ENCODE measurements at regions not wholly inside any gene's neighbourhood (a gene's known extent, or its start where the extent isn't known, plus 50 kb on each side); places are given as distances from the start of the nearest gene placed in this dataset.

DNA sequence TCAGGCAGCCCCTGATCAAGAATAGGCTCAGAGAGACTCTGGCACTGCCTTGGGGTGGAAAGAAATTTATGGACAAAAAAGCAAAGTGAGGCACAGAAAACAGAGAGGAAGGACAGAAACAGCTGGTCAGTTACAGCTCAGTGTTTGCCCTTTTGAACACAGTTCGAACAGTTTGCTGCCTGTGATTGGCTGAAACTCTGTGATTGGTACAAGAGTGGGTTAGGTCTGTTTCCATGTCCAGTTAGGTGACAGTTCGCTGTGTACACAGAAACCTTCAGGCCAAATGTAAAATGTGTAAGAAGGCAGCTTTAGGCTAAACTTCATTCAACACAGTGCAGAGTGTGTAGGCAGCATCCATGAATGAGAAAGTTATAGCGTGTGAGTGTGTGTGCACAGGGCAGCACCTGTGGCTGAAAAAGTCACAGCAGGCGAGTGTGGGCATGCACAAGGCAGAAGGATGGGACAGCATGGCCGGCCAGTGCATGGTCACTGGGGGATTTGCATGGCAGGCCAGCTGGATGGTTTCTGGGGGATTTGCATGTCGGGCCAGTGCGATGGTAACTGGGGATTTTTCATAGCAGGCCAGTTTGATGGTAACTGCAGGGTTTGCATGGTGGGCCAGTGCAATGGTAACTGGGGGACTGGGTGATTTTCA, 75.4 kb upstream of the FRMD1 start:
- H3K4me2 ChIP-seq (ENCODE audit: low read length): no peak overlapping the region
- no peak overlapping the region for H3K9ac ChIP-seq (ENCODE audit: low read length)
- no peaks in the 10 kb centered on the region for H3K79me2 ChIP-seq (ENCODE audit: low read length)
- H2AFZ ChIP-seq (ENCODE audit: low read depth, low read length): no peak overlapping the region
- no peak overlapping the region for H3K4me3 ChIP-seq (ENCODE audit: low read length)
- H3K27ac ChIP-seq (ENCODE audit: low read length): no peak overlapping the region
- no peaks in the 10 kb centered on the region for H3K9me3 ChIP-seq (ENCODE audit: insufficient read depth, low read length)
- no peaks in the 10 kb centered on the region for H3K4me1 ChIP-seq (ENCODE audit: low read length)
- TF ChIP-seq EZH2phosphoT487 (IDR thresholded peaks at IDR 0.05; ENCODE audit: low read depth): no peak
- TF ChIP-seq, protein P1, sequence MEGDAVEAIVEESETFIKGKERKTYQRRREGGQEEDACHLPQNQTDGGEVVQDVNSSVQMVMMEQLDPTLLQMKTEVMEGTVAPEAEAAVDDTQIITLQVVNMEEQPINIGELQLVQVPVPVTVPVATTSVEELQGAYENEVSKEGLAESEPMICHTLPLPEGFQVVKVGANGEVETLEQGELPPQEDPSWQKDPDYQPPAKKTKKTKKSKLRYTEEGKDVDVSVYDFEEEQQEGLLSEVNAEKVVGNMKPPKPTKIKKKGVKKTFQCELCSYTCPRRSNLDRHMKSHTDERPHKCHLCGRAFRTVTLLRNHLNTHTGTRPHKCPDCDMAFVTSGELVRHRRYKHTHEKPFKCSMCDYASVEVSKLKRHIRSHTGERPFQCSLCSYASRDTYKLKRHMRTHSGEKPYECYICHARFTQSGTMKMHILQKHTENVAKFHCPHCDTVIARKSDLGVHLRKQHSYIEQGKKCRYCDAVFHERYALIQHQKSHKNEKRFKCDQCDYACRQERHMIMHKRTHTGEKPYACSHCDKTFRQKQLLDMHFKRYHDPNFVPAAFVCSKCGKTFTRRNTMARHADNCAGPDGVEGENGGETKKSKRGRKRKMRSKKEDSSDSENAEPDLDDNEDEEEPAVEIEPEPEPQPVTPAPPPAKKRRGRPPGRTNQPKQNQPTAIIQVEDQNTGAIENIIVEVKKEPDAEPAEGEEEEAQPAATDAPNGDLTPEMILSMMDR (IDR thresholded peaks at IDR 0.05; ENCODE audit: low read depth, low read length): no peak
- H3K36me3 ChIP-seq (replicated peaks; ENCODE audit: low read depth, low read length): no peaks in the 10 kb centered on the region
- H3K27me3 ChIP-seq (ENCODE audit: low read depth, low read length): no peaks in the 10 kb centered on the region
- no peaks in the 10 kb centered on the region for H4K20me1 ChIP-seq (ENCODE audit: insufficient read depth, low read length)

DNA sequence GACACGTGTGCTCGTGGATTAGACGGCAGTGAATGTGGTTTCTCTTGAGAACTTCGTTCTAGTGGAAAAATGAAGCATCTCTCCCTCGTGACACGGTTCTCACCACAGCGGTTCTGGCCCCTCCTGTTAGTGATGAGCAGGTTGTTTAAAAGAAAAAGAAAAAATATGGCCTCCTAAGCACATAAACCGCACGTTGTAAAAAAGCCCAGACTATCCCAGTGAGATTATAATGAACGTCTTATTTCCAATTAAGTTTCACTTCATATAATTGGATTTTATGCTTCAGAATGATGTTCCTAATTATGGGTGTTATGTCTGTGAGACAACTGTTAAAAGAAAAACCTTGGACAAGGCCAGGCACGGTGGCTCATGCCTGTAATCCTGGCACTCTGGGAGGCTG, 74.5 kb upstream of the FRMD1 start:
- no peak overlapping the region for H3K4me2 ChIP-seq (ENCODE audit: low read length)
- no peaks in the 10 kb centered on the region for H3K4me1 ChIP-seq (ENCODE audit: low read length)
- no peaks in the 10 kb centered on the region for H3K36me3 ChIP-seq (replicated peaks; ENCODE audit: low read depth, low read length)
- H3K4me3 ChIP-seq (ENCODE audit: low read length): no peak overlapping the region
- no peaks in the 10 kb centered on the region for H3K9me3 ChIP-seq (ENCODE audit: insufficient read depth, low read length)
- TF ChIP-seq, protein P1 (IDR thresholded peaks at IDR 0.05; ENCODE audit: low read depth, low read length): no peak
- H3K27me3 ChIP-seq (ENCODE audit: low read depth, low read length): no peaks in the 10 kb centered on the region
- no peaks in the 10 kb centered on the region for H4K20me1 ChIP-seq (ENCODE audit: insufficient read depth, low read length)
- no peak overlapping the region for H3K27ac ChIP-seq (ENCODE audit: low read length)
- no peak overlapping the region for H3K9ac ChIP-seq (ENCODE audit: low read length)
- no peaks in the 10 kb centered on the region for H3K79me2 ChIP-seq (ENCODE audit: low read length)
- H2AFZ ChIP-seq (ENCODE audit: low read depth, low read length): no peak overlapping the region

DNA sequence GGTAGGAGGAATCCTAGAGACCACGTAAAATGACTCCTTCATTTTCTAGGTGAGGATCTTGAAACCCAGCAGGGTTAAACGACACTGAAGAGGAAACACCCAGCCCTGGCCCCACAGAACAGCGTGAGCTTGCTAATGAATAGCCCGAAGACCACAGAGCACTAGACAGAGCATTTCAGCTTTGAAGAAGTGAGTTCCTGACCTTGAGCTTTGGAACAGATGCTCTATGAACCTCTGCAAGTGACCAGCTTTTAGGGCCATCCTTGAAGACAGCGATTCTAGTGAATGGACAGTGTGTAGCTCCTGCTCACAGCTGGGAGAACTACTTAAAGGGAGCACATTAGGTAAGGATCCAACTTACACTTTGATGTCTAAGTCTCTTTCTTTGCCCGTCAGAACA, 74.0 kb upstream of the FRMD1 start:
- no peak overlapping the region for H3K9ac ChIP-seq (ENCODE audit: low read length)
- H2AFZ ChIP-seq (ENCODE audit: low read depth, low read length): no peak overlapping the region
- H3K4me2 ChIP-seq (ENCODE audit: low read length): no peak overlapping the region
- H3K27me3 ChIP-seq (ENCODE audit: low read depth, low read length): no peaks in the 10 kb centered on the region
- H3K36me3 ChIP-seq (replicated peaks; ENCODE audit: low read depth, low read length): no peaks in the 10 kb centered on the region
- H3K9me3 ChIP-seq (ENCODE audit: insufficient read depth, low read length): no peaks in the 10 kb centered on the region
- no peaks in the 10 kb centered on the region for H4K20me1 ChIP-seq (ENCODE audit: insufficient read depth, low read length)
- H3K4me1 ChIP-seq (ENCODE audit: low read length): no peaks in the 10 kb centered on the region
- H3K79me2 ChIP-seq (ENCODE audit: low read length): no peaks in the 10 kb centered on the region
- H3K4me3 ChIP-seq (ENCODE audit: low read length): no peak overlapping the region
- H3K27ac ChIP-seq (ENCODE audit: low read length): no peak overlapping the region
- TF ChIP-seq EZH2phosphoT487 (IDR thresholded peaks at IDR 0.05; ENCODE audit: low read depth): no peak
- TF ChIP-seq, protein P1 (IDR thresholded peaks at IDR 0.05; ENCODE audit: low read depth, low read length): no peak

DNA sequence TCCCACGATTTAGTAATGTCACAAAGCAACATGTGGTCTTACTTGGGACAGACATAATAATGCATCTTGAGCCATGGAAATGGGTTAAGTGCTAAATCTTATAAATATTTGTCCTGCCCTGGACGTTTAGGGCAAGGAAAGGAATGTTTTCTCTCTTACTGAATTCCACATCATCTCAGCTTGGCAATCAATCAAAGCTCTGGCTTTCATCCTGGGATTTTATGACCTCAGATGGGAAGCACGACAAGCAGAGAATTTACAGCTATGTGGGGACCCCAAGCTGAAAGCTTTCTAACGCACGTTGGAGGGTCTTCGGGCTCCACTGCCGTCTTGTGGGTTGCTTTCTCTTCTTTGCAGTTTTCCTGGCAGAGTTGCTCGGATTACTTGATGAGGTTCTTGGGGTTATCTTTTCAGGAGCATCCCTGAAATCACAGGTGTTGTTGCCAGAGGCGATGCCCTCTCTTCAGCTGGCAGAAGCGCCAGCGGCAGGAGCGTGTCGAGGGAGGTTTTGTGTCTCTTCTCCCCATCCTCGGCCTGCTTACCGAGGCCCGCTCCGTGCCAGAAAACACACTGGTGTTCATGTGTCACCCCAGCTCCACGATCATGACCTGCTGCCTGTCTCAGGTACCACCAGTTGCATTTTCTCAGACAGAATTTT, 73.4 kb upstream of the FRMD1 start:
- Histone ChIP-seq H3K27ac (ENCODE audit: low read length) (no peak overlapping the region), H3K4me3 (ENCODE audit: low read length) (no peak overlapping the region), H3K27me3 (ENCODE audit: low read depth, low read length) (no peaks in the 10 kb centered on the region), H4K20me1 (ENCODE audit: insufficient read depth, low read length) (no peaks in the 10 kb centered on the region), H3K4me2 (ENCODE audit: low read length) (no peak overlapping the region), H3K79me2 (ENCODE audit: low read length) (no peaks in the 10 kb centered on the region), H2AFZ (ENCODE audit: low read depth, low read length) (no peak overlapping the region), H3K36me3 (replicated peaks; ENCODE audit: low read depth, low read length) (no peaks in the 10 kb centered on the region), H3K4me1 (ENCODE audit: low read length) (no peaks in the 10 kb centered on the region), H3K9ac (ENCODE audit: low read length) (no peak overlapping the region), H3K9me3 (ENCODE audit: insufficient read depth, low read length) (no peaks in the 10 kb centered on the region)
- TF ChIP-seq, protein P1 (IDR thresholded peaks at IDR 0.05; ENCODE audit: low read depth, low read length): no peak
- TF ChIP-seq EZH2phosphoT487 (IDR thresholded peaks at IDR 0.05; ENCODE audit: low read depth): no peak
